Kasumi-1 (cell line): ENCODE measurements at regions not wholly inside any gene's neighbourhood (a gene's known extent, or its start where the extent isn't known, plus 50 kb on each side); places are given as distances from the start of the nearest gene placed in this dataset.

ENCODE experiments used
- DNase-seq, 2 experiments: peaks; one replicate each; lab custom pipeline; 2025; lab: John Stamatoyannopoulos, UW

DNA sequence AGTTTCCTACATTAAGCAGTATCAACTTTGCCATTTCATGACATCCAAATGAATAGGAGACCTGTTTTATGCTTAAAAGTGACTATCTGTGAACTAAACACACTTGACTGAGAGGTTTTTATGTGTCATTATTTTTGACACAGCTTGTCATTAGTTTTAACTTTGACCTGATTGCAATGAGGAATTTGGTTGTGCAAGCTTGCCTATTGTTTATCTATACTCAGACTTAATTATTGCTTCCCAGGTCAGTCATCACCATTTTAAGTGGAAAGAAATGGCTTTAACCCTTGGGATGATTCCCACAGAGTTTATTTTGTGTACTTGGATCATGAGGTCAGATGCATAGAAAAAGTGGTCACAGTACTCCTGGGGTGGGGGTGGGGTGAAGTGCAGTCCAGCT lies 171.0 kb upstream of the PRICKLE1 start:
- DNase-seq = no peak

DNA sequence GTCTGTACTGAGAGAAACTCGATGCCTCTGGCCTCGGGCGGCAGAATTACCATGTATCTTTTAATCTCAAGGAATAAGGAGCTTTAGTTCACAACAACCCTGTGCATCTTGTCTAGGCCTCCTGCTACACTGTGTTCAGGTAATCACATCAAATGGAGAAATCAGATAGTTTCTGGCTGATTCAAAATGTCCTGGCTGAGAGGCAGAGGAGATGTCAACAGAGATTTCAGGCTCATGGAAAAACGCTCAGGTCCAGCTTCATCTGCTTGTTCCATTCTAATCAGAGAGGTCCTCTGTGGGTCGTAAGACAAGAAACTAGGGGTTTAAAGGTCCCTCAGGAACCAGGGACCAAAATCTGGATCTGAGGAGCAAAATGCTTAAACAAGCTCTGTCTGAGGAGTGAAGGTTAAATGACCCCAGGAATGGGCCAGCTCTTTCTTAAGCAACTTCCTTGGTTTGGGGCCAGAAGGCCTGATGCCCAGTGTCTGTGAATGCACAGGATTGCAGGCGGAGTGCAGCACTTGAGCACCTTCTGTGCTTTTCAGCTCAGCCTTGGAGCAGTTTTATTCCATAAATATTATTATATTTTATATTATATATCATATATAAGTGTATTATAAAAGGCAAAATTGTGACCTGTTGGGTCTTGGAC lies 170.2 kb upstream of the PRICKLE1 start:
- no peak for DNase-seq

DNA sequence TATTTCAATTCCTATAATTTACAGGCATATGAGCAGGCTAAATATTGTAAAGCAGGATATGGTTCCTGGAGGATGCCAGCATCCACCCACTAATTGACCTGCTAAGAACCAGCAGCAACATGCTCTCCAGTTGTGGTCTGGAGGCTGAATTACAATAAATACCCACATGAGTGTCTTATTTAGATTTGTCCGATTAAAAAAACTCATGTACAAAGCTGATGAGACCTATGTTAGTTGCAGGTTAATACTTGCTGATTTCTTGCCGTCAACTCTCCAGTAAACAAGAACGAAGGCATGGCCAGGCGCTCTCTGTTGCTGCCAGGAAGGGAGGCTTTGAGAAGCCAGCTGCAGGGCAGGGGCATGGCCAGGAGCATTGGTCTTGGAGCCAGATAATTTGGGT lies 169.3 kb upstream of the PRICKLE1 start:
- no peak for DNase-seq

DNA sequence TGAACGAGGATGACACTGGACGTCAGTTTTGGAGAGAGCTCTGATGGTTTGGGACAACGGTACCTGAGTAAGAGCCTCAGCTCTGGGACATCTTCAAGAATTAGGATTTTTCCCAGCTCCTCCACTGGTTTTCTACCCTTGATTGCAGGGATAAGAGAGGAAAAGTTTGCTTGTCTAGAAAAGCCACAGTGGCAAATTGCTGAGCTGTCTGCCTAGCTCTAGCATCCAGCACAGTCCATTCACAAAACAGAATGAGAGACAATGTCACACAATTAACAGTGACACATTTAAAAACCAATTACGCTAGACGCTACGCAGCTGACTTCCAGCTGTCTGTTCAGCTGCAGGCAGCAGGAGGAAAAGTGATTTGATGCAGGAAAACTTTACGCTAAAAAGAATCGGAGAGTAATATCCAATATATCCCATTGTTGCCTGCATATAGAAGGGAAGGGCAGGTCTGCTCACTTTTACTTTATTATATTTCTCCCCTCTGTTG lies 168.1 kb upstream of the PRICKLE1 start:
- no peak for DNase-seq

DNA sequence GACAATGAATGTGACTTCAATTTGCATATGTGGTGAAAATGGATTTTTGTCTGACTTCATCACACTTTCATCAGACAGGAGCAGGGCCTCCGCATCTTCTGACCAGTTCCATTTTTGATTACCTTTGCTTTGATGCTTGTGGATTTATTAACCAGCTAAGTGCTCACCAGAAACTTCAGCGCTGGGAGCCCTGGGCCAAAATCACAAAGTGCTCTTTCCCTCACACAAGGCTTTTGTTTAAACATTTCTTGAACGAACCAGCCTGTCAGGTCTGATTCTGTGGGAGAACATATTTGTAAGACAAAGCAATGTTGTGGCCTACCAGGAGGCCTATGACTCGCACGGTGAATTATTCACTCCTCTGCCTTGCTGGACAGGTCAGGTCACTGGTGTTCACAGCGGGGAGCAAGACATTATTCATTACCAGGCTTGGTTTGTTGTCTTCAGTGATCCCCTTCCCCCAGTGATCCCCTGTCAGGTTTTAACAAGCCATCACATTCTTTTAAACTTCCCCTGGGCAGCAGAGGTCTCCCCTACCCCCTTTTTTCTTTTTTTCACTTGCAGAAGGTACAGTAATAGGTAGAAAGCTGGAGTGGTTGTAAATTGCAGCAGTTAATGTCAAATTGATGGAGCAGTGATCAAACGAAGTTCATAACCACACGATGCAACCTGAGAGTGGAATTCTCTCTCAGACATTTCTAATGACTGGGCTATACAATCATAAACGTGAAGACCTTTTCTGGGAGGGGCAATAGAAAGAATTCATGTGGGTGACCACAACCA lies 167.5 kb upstream of the PRICKLE1 start:
- no peak for DNase-seq

DNA sequence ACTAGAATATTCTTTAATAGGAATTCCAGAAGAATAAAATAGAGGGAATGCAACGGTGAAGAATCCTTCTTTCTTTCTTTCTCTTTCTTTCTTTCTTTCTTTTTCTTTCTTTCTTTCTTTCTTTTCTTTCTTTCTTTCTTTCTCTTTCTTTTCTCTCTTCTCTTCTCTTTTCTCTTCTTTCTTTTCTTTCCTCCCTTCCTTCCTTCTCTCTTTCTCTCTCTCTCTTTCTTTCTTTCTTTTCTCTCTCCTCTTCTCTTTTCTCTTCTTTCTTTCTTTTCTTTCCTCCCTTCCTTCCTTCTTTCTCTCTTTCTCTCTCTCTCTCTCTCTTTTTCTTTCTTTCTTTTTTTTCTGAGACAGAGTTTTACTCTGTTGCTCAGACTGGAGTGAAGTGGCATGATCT lies 160.8 kb upstream of the PRICKLE1 start:
- no peak for DNase-seq

DNA sequence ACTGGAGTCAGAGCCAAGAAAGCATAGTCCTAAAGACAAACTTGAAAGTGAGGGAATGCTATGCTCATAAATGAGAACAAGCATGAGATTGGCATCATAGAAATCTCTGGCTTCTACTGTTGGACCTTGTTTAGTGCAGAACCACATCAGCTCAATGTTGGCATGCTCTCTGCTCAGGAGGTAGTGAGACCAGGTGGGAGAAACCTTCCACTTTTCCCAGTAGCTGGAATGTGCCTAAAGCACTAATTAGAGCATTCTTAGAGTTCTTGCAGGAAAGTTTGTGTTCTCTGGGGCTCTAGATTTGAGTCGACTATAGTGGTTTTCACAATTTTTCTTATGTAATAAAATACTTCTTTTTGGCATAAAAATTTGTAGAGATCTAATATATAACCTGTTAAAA lies 159.7 kb upstream of the PRICKLE1 start:
- DNase-seq = no peak

DNA sequence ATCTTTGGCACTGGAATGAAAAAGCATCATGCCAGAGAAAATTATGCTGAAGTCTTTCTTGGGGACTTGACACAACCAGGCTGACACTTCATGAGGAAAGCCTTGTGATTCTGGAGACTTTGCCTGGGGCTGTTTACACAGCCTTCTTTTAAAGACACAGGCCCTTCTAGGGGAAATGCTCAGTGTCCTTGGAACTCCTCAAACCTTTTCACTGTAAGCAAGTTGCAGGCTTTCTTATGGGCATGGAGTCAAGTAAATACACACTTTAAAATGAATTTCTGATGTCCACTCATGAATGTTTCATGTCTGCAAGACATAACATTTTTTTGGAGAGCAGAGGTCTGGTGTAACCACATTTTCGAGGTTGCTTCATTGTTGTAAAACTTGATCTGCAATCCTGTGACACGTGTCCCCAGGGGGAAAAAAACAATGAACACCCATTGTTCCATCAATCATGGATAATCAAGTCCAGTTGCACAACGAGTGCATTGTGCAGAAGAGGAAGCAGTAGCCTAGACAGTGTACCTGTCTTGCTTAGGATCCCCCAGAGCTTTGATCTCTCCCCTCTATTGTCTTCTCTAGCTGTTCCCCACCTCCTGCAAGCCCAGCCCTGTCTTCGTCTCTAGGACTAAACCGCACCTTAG lies 155.1 kb upstream of the PRICKLE1 start:
- DNase-seq = no peak

DNA sequence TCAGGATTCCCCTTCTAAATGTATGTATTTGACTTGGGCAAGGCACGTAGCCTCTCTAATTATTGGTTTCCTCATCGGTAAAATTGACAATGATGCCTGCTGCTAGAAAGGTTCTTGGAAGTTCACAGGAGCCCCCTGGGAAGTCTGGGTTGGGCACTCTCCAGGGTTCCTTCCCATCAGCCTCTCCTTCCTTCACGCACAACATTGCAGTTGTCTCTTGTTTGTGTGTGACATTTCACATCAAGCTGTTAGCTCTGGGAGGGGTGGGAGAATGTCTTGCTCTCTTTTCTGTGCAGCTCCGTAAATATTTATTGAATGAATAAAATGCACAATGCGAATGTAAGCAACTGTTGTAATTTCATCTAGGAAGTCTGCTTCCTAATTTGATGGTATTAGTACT lies 153.2 kb upstream of the PRICKLE1 start:
- no peak for DNase-seq

DNA sequence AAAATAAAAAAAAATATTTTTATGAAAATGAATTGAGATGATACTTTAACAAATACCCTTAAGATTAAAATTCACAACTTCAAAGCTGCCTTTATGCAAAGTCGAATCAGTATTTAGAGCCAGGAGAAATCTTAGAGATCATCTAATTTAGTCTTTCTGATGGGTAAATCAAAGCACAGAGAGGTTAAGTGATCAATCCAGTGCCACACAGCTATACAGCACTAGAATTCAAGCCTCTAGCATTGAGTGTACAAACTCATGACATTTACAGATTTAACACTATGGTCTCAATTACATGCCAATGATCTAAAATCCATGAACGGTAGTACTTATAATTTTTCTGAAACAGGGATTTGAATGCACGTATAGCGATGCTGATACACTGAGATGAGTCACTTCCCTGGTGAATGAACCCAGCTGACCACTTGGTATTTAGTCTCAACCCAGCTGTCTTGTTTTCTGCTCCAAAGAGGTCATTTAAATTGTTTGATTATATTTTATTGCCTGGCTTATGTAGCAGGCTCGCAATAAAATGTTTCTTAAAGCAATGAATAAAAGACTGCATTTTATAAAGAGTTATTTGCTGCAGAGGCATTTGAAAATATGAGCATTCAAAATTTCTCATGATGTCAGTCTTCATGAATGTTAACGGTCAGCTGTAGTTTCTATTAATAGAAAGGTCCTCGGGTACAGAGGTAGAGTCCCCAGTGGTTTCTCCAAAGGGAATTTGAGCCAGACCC lies 152.4 kb upstream of the PRICKLE1 start:
- DNase-seq = no peak

DNA sequence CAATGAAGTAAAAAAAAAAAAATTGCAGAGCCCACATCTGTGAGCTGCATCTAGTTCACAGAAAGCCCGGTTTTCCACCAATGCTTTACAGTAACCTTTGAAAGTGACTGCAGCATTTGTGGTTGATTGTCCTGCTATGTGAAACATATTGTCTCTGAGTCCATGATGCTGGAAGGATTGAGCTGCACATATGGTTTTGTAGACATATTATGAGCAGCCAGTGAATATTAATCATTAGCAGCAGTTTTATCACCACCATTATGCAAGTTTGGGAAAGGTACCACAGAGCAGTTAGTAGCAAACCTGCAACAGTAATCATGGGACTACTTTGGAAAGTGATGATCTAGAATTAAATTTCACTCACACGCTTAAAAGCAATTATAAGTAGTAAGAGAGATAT lies 151.5 kb upstream of the PRICKLE1 start:
- no peak for DNase-seq

DNA sequence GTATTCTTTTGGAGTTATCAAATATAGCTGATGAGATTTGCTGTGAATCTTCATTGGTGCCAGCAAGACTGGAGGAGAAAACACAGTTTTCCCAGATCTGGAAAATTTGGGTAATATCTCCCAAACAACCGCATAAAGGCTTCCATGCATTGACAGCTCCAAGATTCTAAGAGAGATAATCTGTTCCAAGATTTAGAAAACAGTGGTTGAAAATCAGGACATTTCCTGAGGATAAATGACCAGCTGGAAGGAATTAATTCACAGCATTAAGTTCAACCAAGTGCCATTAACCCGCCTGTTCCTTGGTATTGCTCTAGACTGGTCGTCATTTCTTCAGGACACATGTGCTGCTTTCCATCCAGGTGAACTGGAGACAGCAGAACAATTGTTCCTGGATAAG lies 147.9 kb upstream of the PRICKLE1 start:
- no peak for DNase-seq

DNA sequence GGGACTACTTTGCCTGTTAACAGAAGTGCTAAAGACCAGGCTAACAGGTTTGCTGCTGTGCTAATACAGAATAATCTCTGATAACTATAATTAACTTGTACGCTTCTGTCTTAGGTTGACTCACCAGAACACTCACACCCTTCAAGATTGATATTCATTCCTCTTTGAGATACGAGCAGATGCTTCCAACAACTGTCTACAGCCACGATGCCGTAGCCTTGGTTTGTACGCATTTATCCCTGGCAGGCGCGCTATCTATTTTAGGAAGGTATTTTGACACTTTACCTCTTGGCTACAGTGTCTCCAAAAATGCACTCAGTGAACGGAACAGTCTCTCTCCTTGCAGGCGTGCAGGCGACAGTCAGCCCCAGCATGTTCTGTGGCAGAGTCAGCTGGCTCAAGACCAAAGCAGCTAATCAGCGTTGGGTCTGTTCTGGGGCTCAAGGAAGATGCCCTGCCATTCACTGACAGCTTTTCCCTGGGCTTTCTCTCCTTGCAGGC lies 146.4 kb upstream of the PRICKLE1 start:
- DNase-seq = no peak

DNA sequence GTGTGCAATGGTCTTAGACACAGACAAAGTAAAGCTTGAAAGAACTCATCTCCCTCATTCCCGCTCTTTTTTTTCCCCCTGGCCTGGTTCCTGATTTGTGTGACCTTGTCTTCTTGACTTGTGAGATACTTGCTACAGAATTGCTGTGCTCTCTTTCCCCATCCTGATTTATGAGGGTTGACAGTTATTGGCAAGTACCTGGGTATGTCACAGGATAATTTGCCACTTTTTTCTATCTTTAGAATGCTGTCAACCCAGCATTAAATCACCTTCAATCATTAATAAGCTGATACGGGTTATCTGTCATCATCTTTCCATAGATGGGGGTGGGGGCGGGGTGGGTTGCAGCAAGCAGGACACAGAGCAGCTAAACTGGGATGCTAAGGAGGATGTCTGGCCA lies 144.4 kb upstream of the PRICKLE1 start:
- DNase-seq = no peak

DNA sequence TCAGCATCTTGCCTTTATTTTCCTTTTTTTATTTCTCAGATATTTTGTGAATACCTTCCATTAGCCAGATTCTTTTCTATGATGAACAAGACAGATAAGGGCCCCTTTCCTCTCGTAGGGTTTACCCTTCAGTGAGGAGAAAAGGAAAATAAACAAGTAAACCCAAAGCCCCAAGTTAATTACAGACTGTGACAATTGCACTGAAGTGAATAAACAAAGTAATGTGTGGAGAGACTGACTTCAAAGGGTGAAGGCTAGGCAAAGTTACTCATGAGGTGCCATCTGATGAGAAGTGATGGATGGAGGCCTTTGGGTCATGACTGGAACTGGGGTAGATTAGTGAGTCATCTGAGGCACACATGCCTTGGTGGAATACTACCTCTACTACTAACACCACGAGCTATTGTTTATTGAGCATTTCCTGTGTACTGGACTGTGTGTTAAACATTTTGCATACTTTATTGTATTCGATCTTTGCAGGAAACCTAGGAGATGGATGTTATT lies 143.4 kb upstream of the PRICKLE1 start:
- DNase-seq = no peak

DNA sequence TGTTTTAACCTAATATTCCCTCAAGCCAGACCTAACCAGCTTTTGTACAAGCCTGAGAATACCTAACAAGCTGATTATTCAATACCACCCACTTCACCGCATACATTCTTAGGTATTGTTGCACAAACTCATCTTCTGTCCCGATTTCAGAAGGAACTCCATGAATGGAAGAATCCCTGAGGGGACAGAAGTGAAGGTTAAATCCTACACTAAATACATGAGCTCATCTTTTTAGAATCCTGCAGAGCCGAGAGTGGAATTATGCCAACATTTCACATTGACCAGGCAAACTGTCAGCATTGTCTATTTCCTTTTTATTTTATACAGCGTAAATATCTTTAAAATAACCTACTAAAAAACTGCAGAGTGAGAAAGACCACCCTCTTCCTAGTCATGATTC lies 140.7 kb upstream of the PRICKLE1 start:
- DNase-seq = no peak

DNA sequence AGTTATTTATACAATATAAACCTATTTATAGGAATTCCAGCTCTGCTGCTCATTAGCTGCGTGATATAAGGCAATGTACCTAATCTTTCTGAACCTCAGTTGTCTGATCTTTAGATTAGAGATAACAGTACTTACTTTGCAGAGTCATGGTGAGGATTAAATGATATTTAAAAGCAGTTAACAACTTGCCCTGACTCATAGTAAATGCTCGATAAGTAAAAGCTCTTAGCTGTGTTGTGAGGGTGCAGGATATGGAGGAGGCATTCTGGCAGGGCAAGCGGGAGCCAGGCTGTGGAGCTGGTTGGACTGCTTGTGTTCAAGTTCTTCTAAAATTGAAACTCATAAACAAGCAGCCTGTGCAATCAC lies 140.0 kb upstream of the PRICKLE1 start:
- DNase-seq = no peak

DNA sequence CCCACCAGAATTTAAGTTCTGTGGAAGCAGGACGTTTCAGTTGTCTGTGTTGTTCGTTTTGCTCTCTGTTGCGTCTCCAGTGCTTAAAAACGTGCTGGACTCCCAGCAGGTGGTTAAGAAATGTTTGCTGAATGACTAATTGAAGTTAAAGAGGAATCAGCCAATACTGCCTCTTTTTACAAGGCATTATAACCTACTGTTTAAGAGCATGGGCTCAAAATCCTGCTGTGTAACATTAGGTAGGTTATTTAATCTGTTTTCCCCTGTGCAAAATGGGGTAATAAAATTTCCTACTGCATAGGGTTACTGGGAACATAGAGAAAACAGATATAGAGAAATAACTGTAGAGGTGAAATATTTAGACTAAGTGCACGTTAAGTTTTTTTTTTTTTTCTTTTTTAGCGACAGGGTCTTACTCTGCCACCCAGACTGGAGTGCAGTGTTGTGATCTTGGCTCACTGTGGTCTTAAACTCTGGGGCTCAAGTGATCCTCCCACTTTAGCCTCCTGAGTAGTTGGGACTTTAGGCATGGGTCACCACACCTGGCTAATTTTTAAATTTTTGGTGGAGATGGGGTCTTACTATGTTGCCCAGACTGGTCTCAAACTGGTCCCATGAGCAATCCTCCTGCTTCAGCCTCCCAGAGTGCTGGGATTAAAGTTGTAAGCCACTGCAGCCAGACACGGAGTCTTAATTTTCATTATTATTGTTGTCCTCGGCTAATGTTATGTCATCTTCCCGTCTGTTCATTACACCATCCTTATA lies 139.4 kb upstream of the PRICKLE1 start:
- DNase-seq = no peak

DNA sequence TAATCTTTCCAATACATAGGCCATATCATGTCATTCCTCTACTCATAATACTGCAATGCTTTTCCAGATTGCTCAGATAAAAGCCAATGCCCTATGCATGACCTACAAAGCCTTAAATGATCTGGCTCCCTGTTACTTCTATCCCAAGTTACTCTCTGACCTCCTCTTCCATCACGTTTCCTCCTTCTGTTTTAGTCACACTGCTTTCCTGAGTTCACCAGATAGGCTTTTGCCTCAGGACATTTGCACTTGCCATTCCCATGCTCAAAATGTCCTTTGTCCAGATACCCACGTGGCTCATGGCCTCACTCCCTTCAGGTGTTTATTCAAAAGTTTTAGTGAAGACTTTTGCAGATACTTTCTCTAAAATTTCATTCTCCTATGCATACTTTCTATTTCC lies 138.7 kb upstream of the PRICKLE1 start:
- DNase-seq = no peak

DNA sequence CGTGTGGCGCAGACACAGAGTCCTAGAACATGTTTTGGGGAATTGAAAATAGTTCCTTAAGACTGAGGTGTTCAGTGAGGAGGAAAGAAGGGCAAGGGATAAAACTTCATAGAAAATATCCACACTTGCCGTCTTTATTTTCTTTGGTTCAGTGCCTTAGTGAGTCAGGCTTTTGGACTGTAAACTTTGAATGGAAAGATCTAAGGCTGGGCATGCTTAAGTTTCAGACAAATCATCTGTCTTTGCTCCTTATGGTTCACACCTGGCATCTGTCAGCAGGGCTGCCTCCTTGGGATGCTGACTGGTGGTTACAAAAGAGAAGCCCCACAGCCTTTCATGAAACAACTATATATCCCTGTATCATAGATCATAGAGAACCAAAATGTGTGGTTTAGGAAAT lies 136.3 kb upstream of the PRICKLE1 start:
- DNase-seq = no peak

DNA sequence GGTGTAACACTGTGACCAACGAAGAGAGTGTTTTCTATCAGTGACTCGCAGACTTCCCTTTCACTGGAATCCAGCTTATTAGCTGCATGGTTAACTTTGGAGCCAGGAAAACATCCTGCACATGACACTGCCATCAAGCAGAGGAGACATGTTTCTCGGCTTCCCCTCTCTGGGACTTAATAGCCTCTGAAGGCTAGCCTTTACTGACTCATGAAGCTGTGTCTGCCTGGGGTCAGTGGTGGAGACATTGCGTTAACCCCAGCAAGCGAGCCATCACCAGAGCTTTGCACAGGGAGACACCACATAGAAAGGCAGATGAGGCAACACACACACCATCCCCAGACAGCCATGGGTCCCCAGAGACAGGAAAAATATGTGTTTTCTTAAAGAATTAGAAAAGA lies 126.9 kb upstream of the PRICKLE1 start:
- no peak for DNase-seq
